ENCODE measurements at regions not wholly inside any gene's neighbourhood (a gene's known extent, or its start where the extent isn't known, plus 50 kb on each side); places are given as distances from the start of the nearest gene placed in this dataset.

- no peaks in the 10 kb centered on the region for H3K9me3 Mint-ChIP-seq
- peaks cover 26% of the 10 kb centered on the region for H3K4me1 Mint-ChIP-seq (ENCODE audit: low read depth)
- H3K4me3 Mint-ChIP-seq = no peak overlapping the region
- no peaks in the 10 kb centered on the region for H3K36me3 Mint-ChIP-seq (ENCODE audit: low read depth)
- intact Hi-C loops (cut with micrococcal nuclease) = no loop called here
- no peak overlapping the region for H3K27ac Mint-ChIP-seq
- no peaks in the 10 kb centered on the region for H3K27me3 Mint-ChIP-seq
These were observed 149.6 kb upstream of the APCDD1 start for GRCh38 chr18:10304853-10305252.

GRCh38 chr18:10306779-10307178 is 147.7 kb upstream of the APCDD1 start:
- intact Hi-C loops (cut with micrococcal nuclease) = no loop called here
- Mint-ChIP-seq H3K9me3 (no peaks in the 10 kb centered on the region), H3K4me1 (ENCODE audit: low read depth) (peaks cover 14% of the 10 kb centered on the region), H3K27ac (no peak overlapping the region), H3K27me3 (no peaks in the 10 kb centered on the region), H3K4me3 (no peak overlapping the region), H3K36me3 (ENCODE audit: low read depth) (no peaks in the 10 kb centered on the region)

DNA sequence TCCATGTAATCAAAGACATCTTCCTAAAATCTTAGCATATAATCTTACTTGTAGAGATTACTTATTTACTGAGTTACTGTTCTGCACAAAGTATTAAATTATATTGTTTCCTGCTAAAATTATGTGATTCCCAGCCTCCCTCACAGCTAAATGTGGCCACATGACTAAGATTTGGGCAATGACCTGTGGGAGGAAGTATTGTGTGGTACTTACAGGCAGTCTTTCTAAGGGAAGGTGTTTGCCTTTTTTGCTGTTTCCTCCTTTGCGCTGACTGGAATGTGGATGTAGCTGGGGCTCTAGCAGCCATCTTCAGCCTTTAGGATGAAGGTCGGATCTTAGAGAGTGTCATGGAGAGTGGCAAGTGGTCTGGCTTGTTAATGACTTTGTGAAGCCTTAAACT is 146.3 kb upstream of the APCDD1 start:
- Mint-ChIP-seq H3K36me3 (ENCODE audit: low read depth) (no peaks in the 10 kb centered on the region), H3K9me3 (no peaks in the 10 kb centered on the region), H3K27me3 (no peaks in the 10 kb centered on the region), H3K27ac (no peak overlapping the region), H3K4me1 (ENCODE audit: low read depth) (peaks cover 12% of the 10 kb centered on the region), H3K4me3 (no peak overlapping the region)
- intact Hi-C loops (cut with micrococcal nuclease) = no loop called here

GRCh38 chr18:10310626-10311025 is 143.8 kb upstream of the APCDD1 start:
- intact Hi-C loops (cut with micrococcal nuclease) = no loop called here
- no peaks in the 10 kb centered on the region for H3K36me3 Mint-ChIP-seq (ENCODE audit: low read depth)
- H3K4me1 Mint-ChIP-seq (ENCODE audit: low read depth) = peaks cover 13% of the 10 kb centered on the region

DNA sequence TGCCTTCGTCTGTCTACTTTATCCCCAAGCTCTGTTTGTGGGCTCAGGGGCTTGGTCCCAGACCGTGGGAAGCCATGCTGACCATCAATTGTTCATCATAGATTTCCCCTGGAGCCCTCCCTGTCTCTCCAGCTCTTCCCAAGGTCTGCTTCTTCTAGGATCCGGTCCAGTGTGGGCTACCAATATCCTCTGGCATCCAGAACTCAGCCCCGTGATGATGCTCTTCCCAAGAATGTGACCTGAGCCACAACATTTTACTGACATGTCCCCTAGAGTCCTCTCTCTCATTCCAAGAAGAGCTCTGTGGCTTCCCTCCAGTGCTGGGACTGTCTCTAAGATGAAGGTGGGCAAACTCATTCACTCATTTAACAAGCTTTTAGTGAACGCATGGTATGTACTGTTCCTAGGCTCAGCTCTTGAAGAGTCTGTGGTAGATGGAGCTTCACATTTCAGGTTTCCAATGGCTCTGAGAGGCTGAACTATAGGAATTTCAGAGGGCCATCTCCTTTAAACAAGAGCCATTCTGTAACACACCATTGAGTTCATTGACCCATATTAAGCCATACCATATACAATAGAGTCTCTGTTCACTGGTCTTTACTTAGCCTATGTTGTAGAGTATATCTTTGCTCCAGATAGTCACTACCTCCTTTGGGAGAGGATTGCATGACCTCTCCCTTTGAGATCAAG is 142.0 kb upstream of the APCDD1 start:
- Mint-ChIP-seq H3K9me3 (no peaks in the 10 kb centered on the region), H3K27ac (no peak overlapping the region), H3K27me3 (no peaks in the 10 kb centered on the region), H3K4me1 (ENCODE audit: low read depth) (peaks cover 23% of the 10 kb centered on the region), H3K4me3 (no peak overlapping the region), H3K36me3 (ENCODE audit: low read depth) (no peaks in the 10 kb centered on the region)
- intact Hi-C loops (cut with micrococcal nuclease) = no loop called here

More at GRCh38 chr18:10310626-10311025, 143.8 kb upstream of the APCDD1 start:
- Mint-ChIP-seq H3K4me3 (no peak overlapping the region), H3K9me3 (no peaks in the 10 kb centered on the region), H3K27me3 (no peaks in the 10 kb centered on the region), H3K27ac (no peak overlapping the region)

DNA sequence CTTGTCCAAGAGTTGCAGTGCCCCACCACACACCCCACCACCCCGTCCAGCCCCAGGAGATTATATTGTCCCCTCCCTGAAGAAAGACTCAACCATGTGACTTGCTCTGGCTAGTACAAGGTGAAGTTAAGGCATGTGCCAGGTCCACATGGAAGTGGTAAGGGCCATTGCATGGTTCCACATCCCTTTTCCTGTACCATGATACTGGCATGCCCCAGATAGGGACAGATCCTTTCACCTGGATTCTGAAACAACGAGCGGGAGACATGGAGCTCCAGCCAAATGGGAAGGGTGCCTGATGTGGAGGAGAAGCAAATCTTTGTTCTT is 141.5 kb upstream of the APCDD1 start:
- H3K36me3 Mint-ChIP-seq (ENCODE audit: low read depth) = no peaks in the 10 kb centered on the region
- H3K27me3 Mint-ChIP-seq = no peaks in the 10 kb centered on the region
- intact Hi-C loops (cut with micrococcal nuclease) = no loop called here
- peaks cover 19% of the 10 kb centered on the region for H3K4me1 Mint-ChIP-seq (ENCODE audit: low read depth)
- no peak overlapping the region for H3K4me3 Mint-ChIP-seq
- H3K9me3 Mint-ChIP-seq = no peaks in the 10 kb centered on the region
- no peak overlapping the region for H3K27ac Mint-ChIP-seq

GRCh38 chr18:10314066-10314465 is 140.4 kb upstream of the APCDD1 start:
- H3K4me3 Mint-ChIP-seq = no peak overlapping the region
- H3K4me1 Mint-ChIP-seq (ENCODE audit: low read depth) = peaks cover 26% of the 10 kb centered on the region
- no peaks in the 10 kb centered on the region for H3K9me3 Mint-ChIP-seq
- no peaks in the 10 kb centered on the region for H3K27me3 Mint-ChIP-seq
- intact Hi-C loops (cut with micrococcal nuclease) = no loop called here
- no peak overlapping the region for H3K27ac Mint-ChIP-seq
- no peaks in the 10 kb centered on the region for H3K36me3 Mint-ChIP-seq (ENCODE audit: low read depth)

DNA sequence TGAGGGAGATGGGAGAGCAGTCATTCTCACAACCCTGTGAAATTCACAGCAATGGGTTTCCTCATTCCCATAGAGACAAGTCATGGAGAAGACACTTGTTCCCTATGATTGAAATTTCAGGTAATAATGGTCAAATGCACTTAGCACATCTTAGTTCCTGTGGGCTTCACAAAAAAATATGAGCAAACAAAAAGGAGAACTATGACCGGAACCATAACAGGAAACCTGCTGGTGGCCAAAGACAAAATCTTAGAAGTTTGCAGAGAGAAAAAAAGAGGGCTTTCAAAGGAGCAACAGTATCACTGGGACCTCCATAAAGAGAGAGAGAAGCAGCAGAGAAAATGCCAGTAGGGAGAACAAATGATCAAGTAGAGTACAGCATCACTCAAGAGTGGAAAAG is 138.9 kb upstream of the APCDD1 start:
- H3K27me3 Mint-ChIP-seq = no peaks in the 10 kb centered on the region
- intact Hi-C loops (cut with micrococcal nuclease) = no loop called here
- H3K4me1 Mint-ChIP-seq (ENCODE audit: low read depth) = peaks cover 40% of the 10 kb centered on the region
- H3K4me3 Mint-ChIP-seq = no peak overlapping the region
- H3K27ac Mint-ChIP-seq = no peak overlapping the region
- no peaks in the 10 kb centered on the region for H3K9me3 Mint-ChIP-seq
- H3K36me3 Mint-ChIP-seq (ENCODE audit: low read depth) = no peaks in the 10 kb centered on the region

DNA sequence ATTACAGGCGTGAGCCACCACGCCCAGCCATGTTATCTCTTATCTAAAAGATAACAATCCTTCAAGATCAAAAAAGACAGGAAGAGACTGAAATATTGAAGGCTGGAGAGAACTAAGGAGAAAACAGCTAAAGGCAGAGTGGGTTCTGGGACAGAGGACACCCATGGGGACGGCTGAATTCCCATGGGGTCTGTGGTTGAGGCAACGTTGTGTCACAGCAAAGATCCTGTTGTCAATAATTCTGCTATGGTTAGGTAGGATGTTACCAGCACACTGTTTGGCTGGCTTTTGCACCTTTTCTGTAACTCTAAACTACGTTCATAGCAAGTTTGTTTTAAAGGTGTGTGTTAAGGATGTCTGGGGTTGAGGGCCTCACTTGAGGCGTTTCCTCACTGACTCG is 137.7 kb upstream of the APCDD1 start:
- Mint-ChIP-seq H3K27me3 (no peaks in the 10 kb centered on the region), H3K4me3 (no peak overlapping the region), H3K9me3 (no peaks in the 10 kb centered on the region), H3K36me3 (ENCODE audit: low read depth) (no peaks in the 10 kb centered on the region), H3K4me1 (ENCODE audit: low read depth) (peaks cover 41% of the 10 kb centered on the region), H3K27ac (no peak overlapping the region)
- intact Hi-C loops (cut with micrococcal nuclease) = no loop called here

DNA sequence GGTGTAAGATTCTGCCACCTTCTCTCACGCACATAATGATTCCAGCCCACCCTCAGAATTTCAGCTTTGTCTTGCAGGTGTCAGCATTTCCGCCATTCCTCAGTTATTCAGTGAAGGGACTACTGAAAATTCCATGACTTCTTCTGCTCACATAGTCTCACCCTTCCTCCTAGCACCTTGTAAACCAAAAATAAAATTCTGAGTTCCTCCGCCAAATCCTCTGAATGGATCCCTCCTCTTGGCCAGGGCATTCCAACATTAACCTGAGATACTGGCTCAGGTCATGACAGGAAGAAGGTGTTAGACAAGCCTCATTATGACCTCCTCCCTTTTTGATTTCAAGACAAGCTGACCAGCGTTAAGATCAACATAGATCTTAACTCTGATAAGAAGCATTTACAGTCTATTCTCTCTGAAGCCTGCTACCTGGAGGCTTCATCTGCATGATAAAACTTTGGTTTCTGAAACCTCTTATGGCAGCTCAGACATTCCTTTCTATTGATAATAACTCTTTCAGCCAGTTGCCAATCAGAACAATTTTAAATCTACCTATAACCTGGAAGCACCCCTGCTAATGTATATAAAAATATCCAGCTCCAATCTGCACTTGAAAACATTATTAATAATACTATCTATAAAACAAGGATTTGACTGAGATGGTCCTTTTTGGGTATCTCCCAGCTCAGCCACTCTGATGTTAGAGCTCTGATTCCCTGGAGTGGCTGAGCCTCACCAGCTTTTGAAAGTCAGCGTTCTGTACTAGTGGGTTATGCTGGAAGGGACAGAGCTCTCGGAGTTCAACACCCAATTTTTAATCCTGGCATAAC is 136.4 kb upstream of the APCDD1 start:
- H3K27ac Mint-ChIP-seq = no peak overlapping the region
- intact Hi-C loops (cut with micrococcal nuclease) = no loop called here
- no peak overlapping the region for H3K4me3 Mint-ChIP-seq
- peaks cover 51% of the 10 kb centered on the region for H3K4me1 Mint-ChIP-seq (ENCODE audit: low read depth)
- H3K9me3 Mint-ChIP-seq = no peaks in the 10 kb centered on the region
- no peaks in the 10 kb centered on the region for H3K36me3 Mint-ChIP-seq (ENCODE audit: low read depth)
- H3K27me3 Mint-ChIP-seq = no peaks in the 10 kb centered on the region

GRCh38 chr18:10318691-10318970 is 135.8 kb upstream of the APCDD1 start:
- Mint-ChIP-seq H3K27ac (no peak overlapping the region), H3K36me3 (ENCODE audit: low read depth) (no peaks in the 10 kb centered on the region), H3K4me3 (no peak overlapping the region), H3K4me1 (ENCODE audit: low read depth) (peaks cover 51% of the 10 kb centered on the region), H3K27me3 (no peaks in the 10 kb centered on the region), H3K9me3 (no peaks in the 10 kb centered on the region)
- intact Hi-C loops (cut with micrococcal nuclease) = no loop called here

DNA sequence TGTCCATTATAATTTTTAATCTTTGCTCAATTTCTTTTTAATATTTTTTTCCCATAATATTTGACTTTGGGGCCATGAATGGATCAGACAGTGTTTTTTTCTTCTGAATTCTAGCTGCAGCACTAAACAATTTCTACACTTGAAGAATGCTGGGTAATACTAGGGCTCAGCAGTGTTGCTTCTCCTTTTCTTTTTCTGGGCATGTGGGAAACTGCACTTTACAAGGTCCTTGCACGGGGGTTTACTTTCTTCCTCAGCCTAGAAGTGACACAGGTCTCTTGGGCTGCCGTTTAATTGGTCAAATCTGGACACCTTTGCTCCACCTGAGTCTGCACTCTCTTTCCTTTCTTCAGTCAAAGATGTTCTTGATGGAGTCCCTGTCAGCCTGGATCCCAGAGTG is 135.4 kb upstream of the APCDD1 start:
- Mint-ChIP-seq H3K9me3 (no peaks in the 10 kb centered on the region), H3K36me3 (ENCODE audit: low read depth) (no peaks in the 10 kb centered on the region), H3K4me1 (ENCODE audit: low read depth) (peaks cover 51% of the 10 kb centered on the region), H3K4me3 (no peak overlapping the region), H3K27me3 (no peaks in the 10 kb centered on the region), H3K27ac (no peak overlapping the region)
- intact Hi-C loops (cut with micrococcal nuclease) = no loop called here

- intact Hi-C loops (cut with micrococcal nuclease) = no loop called here
- Mint-ChIP-seq H3K4me3 (no peak overlapping the region), H3K9me3 (no peaks in the 10 kb centered on the region), H3K36me3 (ENCODE audit: low read depth) (no peaks in the 10 kb centered on the region), H3K4me1 (ENCODE audit: low read depth) (peaks cover 49% of the 10 kb centered on the region), H3K27me3 (no peaks in the 10 kb centered on the region), H3K27ac (no peak overlapping the region)
These were observed 134.4 kb upstream of the APCDD1 start for GRCh38 chr18:10319914-10320600.

- Mint-ChIP-seq H3K27me3 (no peaks in the 10 kb centered on the region), H3K36me3 (ENCODE audit: low read depth) (no peaks in the 10 kb centered on the region), H3K4me1 (ENCODE audit: low read depth) (peaks cover 42% of the 10 kb centered on the region), H3K9me3 (no peaks in the 10 kb centered on the region), H3K27ac (no peak overlapping the region), H3K4me3 (no peak overlapping the region)
- intact Hi-C loops (cut with micrococcal nuclease) = no loop called here
These were observed 133.6 kb upstream of the APCDD1 start for GRCh38 chr18:10320791-10321190.
